ENCODE measurements at regions not wholly inside any gene's neighbourhood (a gene's known extent, or its start where the extent isn't known, plus 50 kb on each side); places are given as distances from the start of the nearest gene placed in this dataset.

DNA sequence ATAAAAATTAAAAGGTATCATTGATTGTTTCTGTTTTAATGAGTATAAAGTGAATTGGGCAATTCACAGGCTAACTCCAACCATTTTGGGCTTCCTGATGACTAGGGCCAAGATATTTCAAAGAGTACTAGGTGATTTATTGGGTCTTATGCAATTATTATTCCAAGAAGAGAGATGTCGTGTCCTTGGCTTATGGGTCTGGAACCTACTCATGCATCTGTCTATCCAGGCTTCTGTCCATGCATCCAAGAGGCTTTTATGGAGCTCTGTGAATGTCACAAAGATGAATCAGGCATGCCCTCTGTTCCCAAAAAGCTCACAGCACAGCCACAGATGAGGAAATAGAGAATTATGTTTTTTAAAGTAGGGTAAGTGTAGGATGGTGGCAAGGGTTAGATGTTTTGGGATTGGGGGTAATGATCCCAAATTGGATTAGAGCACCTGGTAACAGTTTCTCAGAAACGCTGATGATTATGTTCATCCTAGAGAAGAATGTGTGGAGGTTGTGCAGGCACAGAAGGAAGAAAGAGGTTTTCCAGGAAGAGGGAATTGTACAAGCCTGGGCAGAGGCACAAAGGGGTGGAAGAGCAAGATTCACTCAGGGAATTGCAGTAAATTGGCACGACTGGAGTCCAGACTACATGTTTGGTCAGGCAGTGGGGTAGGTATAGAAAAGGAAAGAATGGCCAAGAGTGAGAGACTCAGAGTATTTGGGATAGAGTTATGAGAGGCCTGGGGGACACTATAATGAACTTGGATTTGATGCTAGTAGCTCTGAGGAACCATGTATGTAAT is 83.0 kb upstream of the TNC start:
- Histone ChIP-seq H3K9ac (ENCODE audit: insufficient read depth, low read depth, low read length) (no peak overlapping the region), H2AFZ (ENCODE audit: low read length) (no peak overlapping the region), H3K4me2 (ENCODE audit: low read depth, low read length) (no peak overlapping the region), H3K4me3 (replicated peaks in 1 of 3; ENCODE audit: insufficient read depth in 1 of 3, low read depth in 2 of 3, low read length in 3 of 3) (no peak overlapping the region), H3K79me2 (ENCODE audit: insufficient read depth, low read length) (no peaks in the 10 kb centered on the region), H3K27ac (ENCODE audit: extremely low read length, insufficient read depth, low read length) (no peak overlapping the region), H3K36me3 (replicated peaks in 1 of 2; ENCODE audit: control insufficient read depth in 1 of 2, insufficient read depth in 2 of 2, low read length in 2 of 2) (no peaks in the 10 kb centered on the region), H3K4me1 (ENCODE audit: insufficient read depth, low read length) (no peaks in the 10 kb centered on the region), H3K27me3 (ENCODE audit: control insufficient read depth in 1 of 2, insufficient read depth in 2 of 2, low read length in 2 of 2) (no peaks in the 10 kb centered on the region), H3K9me3 (ENCODE audit: low read length) (no peaks in the 10 kb centered on the region), H4K20me1 (ENCODE audit: insufficient read depth, low read length) (no peaks in the 10 kb centered on the region)
- ChIA-PET POLR2A (no interaction called here), CTCF (ENCODE audit: low intra/inter-chr PET ratio, low total read pairs) (no interaction called here)
- no peak for DNase-seq (ENCODE audit: low spot score)
- in situ Hi-C loops (cut with HindIII; ENCODE audit: extremely low pct_ligation_motif_present, low pct_unique_long_range_greater_than_20kb) (no loop called here), intact Hi-C loops (cut with micrococcal nuclease; ENCODE audit: unreplicated experiment) (no loop called here)
- WGBS (ENCODE audit: low lambda C conversion rate), result 0% methylated on average over 3 of the region's 3 CpGs
- ATAC-seq, result no peak
- BruUV-seq (replicated peaks), result no TSS peak
- no peak for FAIRE-seq
- TF ChIP-seq SAFB2 (CRISPR knock-in tag; IDR thresholded peaks at IDR 0.05; ENCODE audit: borderline replicate concordance, low read depth) (no peak), GPN1 (CRISPR knock-in tag; IDR thresholded peaks at IDR 0.05; ENCODE audit: borderline replicate concordance) (no peak), CENPX (CRISPR knock-in tag; IDR thresholded peaks at IDR 0.05) (no peak), HCFC1 (IDR thresholded peaks at IDR 0.05; ENCODE audit: low read depth, low read length) (no peak), BORCS8-MEF2B (CRISPR knock-in tag; IDR thresholded peaks at IDR 0.05) (no peak), TEF (CRISPR knock-in tag; IDR thresholded peaks at IDR 0.05) (no peak), NPAS2 (CRISPR knock-in tag; IDR thresholded peaks at IDR 0.05; ENCODE audit: borderline replicate concordance) (no peak), STAG1 (CRISPR knock-in tag; IDR thresholded peaks at IDR 0.05) (no peak), RFX5 (IDR thresholded peaks at IDR 0.05; ENCODE audit: low read depth, low read length) (no peak), CHD2 (IDR thresholded peaks at IDR 0.05; ENCODE audit: low read depth, low read length) (no peak), CBX2 (IDR thresholded peaks at IDR 0.05; ENCODE audit: low read depth, low read length) (no peak), CBX2 (CRISPR knock-in tag; IDR thresholded peaks at IDR 0.05; ENCODE audit: low read depth) (no peak)
